ENCODE measurements at regions not wholly inside any gene's neighbourhood (a gene's known extent, or its start where the extent isn't known, plus 50 kb on each side); places are given as distances from the start of the nearest gene placed in this dataset.

DNA sequence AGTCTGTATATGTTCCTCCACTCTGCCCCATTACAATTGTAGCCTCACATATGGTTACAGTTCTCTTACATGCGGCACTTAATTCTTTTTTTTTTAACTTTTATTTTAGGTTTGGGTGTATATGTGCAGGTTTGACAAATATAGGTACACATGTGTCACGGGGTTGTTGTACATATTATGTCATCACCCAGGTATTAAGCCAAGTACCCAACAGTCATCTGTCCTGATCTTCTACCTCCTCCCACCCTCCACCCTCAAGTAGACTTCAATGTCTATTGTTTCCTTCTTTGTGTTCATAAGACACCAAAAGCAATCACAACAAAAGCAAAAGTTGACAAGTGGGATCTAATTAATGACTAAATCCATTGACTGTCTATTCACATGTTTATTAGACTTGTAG, 144.6 kb upstream of the TP63 start:
- DNase-seq (ENCODE audit: low read depth), result no peak
- no peak overlapping the region for H3K4me3 ChIP-seq (ENCODE audit: low read length)

DNA sequence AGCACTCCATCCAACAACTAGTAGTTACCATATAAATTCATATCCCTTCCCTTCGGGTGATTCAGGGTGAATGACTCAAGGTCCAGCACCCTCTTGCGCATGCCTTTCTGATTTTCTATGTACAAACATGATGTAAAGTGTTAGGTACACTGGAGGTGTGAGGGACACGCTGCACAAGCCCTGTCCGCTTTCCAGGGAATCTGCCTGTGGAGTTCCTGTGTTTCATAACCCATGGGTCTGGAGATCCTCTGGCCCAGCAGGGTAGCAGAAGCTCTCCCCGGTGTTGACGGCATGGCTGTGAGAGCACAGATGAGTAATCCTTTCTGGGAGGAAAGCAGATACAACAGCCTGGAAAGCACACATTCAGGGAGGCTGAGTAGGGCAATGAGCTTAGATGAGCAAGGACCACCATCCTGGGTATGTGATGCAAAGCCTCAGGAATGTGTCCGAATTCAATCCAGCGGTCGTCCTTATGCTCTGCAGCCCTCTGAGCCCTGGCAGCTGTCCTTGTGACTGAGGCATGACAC, 142.9 kb upstream of the TP63 start:
- no peaks in the 10 kb centered on the region for H3K27me3 ChIP-seq (replicated peaks; ENCODE audit: control insufficient read depth, insufficient read depth, low read length)
- no peak overlapping the region for H3K9ac ChIP-seq (ENCODE audit: low read length)
- H3K36me3 ChIP-seq (ENCODE audit: control insufficient read depth, insufficient read depth, low read length, severe bottlenecking), result no peaks in the 10 kb centered on the region
- DNase-seq (ENCODE audit: low read depth), result peak; percentile 4
- H3K4me1 ChIP-seq (ENCODE audit: control insufficient read depth, insufficient read depth, low read length), result no peaks in the 10 kb centered on the region
- H3K9me3 ChIP-seq (ENCODE audit: control insufficient read depth, low read length), result no peaks in the 10 kb centered on the region
- no peak overlapping the region for H3K4me3 ChIP-seq (ENCODE audit: low read length)

More for the DNA sequence above, 144.6 kb upstream of the TP63 start:
- H3K9me3 ChIP-seq (ENCODE audit: control insufficient read depth, low read length), result no peaks in the 10 kb centered on the region
- no peaks in the 10 kb centered on the region for H3K36me3 ChIP-seq (ENCODE audit: control insufficient read depth, insufficient read depth, low read length, severe bottlenecking)
- H3K27me3 ChIP-seq (replicated peaks; ENCODE audit: control insufficient read depth, insufficient read depth, low read length), result no peaks in the 10 kb centered on the region
- H3K4me1 ChIP-seq (ENCODE audit: control insufficient read depth, insufficient read depth, low read length), result no peaks in the 10 kb centered on the region
- no peak overlapping the region for H3K9ac ChIP-seq (ENCODE audit: low read length)

DNA sequence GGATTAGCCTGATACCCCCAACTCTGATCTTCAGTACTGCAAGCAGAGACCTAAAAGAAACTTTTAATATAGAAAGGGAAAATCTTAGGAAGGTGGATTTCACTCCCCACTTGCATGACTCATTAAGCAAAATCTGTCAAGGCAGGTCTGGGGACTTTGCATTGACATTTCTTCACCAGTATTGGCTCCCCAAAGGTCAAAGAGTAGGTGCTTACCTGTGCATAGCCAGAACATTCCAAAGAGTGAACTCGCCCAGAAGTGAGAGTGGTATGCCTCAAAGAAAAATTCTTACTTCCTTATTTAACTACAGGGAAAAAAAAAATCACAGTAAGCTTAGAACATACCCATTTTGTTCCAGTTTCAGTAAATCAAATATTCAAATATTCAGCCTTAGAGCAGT, 140.9 kb upstream of the TP63 start:
- no peak overlapping the region for H3K9ac ChIP-seq (ENCODE audit: low read length)
- no peak for DNase-seq (ENCODE audit: low read depth)
- H3K4me1 ChIP-seq (ENCODE audit: control insufficient read depth, insufficient read depth, low read length), result no peaks in the 10 kb centered on the region
- no peak overlapping the region for H3K4me3 ChIP-seq (ENCODE audit: low read length)
- H3K27me3 ChIP-seq (replicated peaks; ENCODE audit: control insufficient read depth, insufficient read depth, low read length), result no peaks in the 10 kb centered on the region
- H3K9me3 ChIP-seq (ENCODE audit: control insufficient read depth, low read length), result no peaks in the 10 kb centered on the region
- no peaks in the 10 kb centered on the region for H3K36me3 ChIP-seq (ENCODE audit: control insufficient read depth, insufficient read depth, low read length, severe bottlenecking)

DNA sequence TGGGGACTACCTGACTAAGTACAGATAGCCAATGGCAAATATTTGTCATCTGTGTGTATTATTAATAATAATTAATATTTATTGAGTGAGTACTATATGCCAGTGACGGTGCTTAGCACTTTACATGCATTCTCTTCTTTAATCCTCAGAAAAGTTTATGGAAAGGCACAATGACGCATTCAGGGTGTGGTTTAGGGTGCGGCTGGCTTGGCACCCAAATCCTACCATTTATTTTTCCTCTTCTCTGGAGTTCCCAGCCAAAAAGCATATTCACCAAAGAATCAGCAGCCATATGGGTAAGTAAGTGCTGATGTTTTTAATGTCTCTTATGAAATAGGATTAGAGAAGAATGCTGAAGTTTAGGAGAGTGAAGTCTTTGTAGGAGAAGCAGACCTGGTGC, 140.4 kb upstream of the TP63 start:
- H3K9me3 ChIP-seq (ENCODE audit: control insufficient read depth, low read length), result no peaks in the 10 kb centered on the region
- no peaks in the 10 kb centered on the region for H3K36me3 ChIP-seq (ENCODE audit: control insufficient read depth, insufficient read depth, low read length, severe bottlenecking)
- H3K27me3 ChIP-seq (replicated peaks; ENCODE audit: control insufficient read depth, insufficient read depth, low read length), result no peaks in the 10 kb centered on the region
- H3K4me3 ChIP-seq (ENCODE audit: low read length), result no peak overlapping the region
- H3K9ac ChIP-seq (ENCODE audit: low read length), result no peak overlapping the region
- H3K4me1 ChIP-seq (ENCODE audit: control insufficient read depth, insufficient read depth, low read length), result no peaks in the 10 kb centered on the region
- DNase-seq (ENCODE audit: low read depth), result no peak

DNA sequence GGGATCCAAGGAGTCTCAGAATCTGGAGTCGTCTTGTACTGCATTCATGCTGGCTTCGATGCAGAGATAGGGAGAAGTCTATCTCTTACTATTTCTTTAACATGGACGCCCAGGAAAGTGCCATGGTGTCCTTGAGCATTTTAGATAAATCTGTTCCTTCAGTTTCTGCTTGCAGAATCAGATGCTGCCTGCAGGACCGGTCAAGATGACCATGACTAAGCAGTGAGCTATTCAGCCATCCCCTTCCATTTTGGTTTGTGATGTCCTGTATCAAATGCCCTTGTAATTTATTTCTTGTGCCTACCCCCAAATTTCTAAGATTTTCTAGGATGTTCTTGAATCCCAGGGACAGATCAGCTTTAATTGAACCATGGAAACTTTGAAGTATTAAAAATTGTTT, 139.4 kb upstream of the TP63 start:
- Histone ChIP-seq H3K4me1 (ENCODE audit: control insufficient read depth, insufficient read depth, low read length) (no peaks in the 10 kb centered on the region), H3K36me3 (ENCODE audit: control insufficient read depth, insufficient read depth, low read length, severe bottlenecking) (no peaks in the 10 kb centered on the region), H3K4me3 (ENCODE audit: low read length) (no peak overlapping the region), H3K27me3 (replicated peaks; ENCODE audit: control insufficient read depth, insufficient read depth, low read length) (no peaks in the 10 kb centered on the region), H3K9me3 (ENCODE audit: control insufficient read depth, low read length) (no peaks in the 10 kb centered on the region), H3K9ac (ENCODE audit: low read length) (no peak overlapping the region)
- DNase-seq (ENCODE audit: low read depth), result no peak

DNA sequence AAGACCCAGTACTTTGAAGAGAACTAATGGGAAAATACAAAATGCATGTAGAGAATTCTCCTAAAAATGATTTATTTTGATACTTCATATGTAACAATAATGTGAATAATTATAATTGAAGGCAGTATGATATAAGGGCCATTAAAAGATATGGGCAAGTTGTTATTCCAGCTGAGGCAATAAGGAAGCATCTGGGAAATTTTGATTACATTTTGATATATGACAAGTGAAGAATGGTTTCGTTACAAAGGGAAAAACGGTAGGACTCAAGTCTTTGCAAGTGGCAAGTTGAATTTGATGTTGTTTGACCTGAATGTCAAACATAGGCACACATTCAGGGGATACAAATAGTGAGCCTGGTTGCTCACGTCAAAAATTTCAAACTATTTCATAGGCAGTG, 137.9 kb upstream of the TP63 start:
- no peak overlapping the region for H3K9ac ChIP-seq (ENCODE audit: low read length)
- no peaks in the 10 kb centered on the region for H3K9me3 ChIP-seq (ENCODE audit: control insufficient read depth, low read length)
- H3K4me1 ChIP-seq (ENCODE audit: control insufficient read depth, insufficient read depth, low read length), result no peaks in the 10 kb centered on the region
- no peaks in the 10 kb centered on the region for H3K36me3 ChIP-seq (ENCODE audit: control insufficient read depth, insufficient read depth, low read length, severe bottlenecking)
- no peaks in the 10 kb centered on the region for H3K27me3 ChIP-seq (replicated peaks; ENCODE audit: control insufficient read depth, insufficient read depth, low read length)
- DNase-seq (ENCODE audit: low read depth), result no peak
- H3K4me3 ChIP-seq (ENCODE audit: low read length), result no peak overlapping the region

DNA sequence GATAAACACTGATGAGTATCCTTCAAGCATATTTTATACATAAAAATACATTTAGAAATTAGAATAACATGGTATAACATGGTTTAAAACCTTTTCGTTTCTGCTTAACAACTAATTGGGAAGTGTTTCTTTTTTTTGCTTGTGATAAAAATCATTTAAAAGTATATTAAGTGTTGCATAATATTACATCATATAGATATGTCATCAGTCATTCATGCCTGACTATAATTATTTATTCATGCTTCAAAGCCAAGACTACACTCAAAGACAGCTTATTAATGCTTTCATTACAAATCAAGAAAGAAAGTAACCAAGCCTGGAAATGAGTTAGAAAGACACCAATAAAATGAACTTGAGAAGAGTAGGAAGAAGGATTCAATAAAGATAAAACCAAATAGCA, 136.6 kb upstream of the TP63 start:
- Histone ChIP-seq H3K4me1 (ENCODE audit: control insufficient read depth, insufficient read depth, low read length) (no peaks in the 10 kb centered on the region), H3K9me3 (ENCODE audit: control insufficient read depth, low read length) (no peaks in the 10 kb centered on the region), H3K9ac (ENCODE audit: low read length) (no peak overlapping the region), H3K27me3 (replicated peaks; ENCODE audit: control insufficient read depth, insufficient read depth, low read length) (no peaks in the 10 kb centered on the region), H3K36me3 (ENCODE audit: control insufficient read depth, insufficient read depth, low read length, severe bottlenecking) (no peaks in the 10 kb centered on the region), H3K4me3 (ENCODE audit: low read length) (no peak overlapping the region)
- DNase-seq (ENCODE audit: low read depth), result peak; percentile 3

DNA sequence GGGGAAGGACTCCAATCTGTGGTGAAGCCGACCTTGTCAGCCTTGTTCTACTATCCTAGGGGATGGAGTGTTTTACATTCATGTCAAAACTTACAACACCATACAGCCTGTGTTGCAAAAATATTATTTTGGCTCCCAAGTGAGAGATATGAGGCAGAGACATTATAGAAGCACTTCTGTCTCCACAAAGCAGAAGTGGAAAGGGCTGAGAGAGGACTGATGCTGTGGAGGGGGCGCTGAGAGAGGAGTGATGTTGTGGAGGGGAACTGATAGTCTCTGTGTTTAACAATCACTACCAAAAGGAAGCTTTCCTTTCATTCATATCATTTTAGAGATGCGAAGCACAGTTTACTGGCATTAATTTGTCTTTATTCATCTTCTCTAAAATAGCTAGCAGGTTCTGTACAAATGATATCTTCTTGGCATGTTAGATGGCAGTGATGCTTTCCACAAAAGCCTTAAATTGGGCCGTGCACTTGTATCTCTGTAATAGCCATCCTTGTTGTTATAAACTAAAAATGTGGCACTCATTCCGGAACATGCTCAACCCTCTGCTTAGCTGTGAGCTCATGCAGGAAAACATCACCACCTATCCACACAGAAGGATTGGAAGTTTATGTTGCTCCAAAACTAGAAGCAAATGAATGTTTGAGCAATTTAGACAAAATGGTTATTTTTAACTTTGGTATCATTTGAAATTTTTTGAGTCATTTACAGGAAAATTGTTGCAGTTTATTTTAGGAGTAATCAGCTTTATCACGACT, 134.6 kb upstream of the TP63 start:
- Histone ChIP-seq H3K9me3 (ENCODE audit: control insufficient read depth, low read length) (no peaks in the 10 kb centered on the region), H3K36me3 (ENCODE audit: control insufficient read depth, insufficient read depth, low read length, severe bottlenecking) (no peaks in the 10 kb centered on the region), H3K4me1 (ENCODE audit: control insufficient read depth, insufficient read depth, low read length) (no peaks in the 10 kb centered on the region), H3K27me3 (replicated peaks; ENCODE audit: control insufficient read depth, insufficient read depth, low read length) (no peaks in the 10 kb centered on the region), H3K4me3 (ENCODE audit: low read length) (no peak overlapping the region), H3K9ac (ENCODE audit: low read length) (no peak overlapping the region)
- no peak for DNase-seq (ENCODE audit: low read depth)

DNA sequence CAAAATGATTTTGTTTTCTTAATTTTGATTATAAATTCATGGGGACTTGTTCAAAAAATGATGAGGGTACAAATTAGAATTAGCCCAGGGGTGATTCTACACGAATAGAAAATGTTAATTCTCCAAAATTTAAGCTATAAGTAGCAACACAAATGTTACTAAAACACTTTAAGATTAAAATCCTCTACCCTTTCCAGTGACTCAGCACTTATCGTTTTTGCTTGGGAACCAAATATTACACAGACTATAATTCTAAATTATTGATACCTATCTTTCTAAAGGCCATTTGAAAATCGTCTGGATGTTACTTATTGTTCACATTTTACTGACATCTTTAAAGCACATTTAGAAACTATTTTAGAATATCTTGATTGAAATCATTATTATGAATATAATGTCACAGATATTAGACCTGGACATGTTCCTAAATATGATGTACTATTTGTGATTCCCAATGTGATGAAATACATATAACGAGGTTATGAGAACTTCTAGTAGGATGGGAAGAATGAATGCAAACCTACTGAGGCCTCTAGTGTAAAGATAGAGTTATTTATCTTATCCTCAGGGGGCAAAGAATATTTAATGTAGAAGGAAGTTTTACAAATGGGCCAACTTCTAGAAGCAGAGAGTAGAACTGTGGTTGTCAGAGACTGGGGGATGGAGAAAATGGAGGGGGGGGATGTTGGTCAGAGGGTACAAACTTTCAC, 132.0 kb upstream of the TP63 start:
- no peak overlapping the region for H3K9ac ChIP-seq (ENCODE audit: low read length)

DNA sequence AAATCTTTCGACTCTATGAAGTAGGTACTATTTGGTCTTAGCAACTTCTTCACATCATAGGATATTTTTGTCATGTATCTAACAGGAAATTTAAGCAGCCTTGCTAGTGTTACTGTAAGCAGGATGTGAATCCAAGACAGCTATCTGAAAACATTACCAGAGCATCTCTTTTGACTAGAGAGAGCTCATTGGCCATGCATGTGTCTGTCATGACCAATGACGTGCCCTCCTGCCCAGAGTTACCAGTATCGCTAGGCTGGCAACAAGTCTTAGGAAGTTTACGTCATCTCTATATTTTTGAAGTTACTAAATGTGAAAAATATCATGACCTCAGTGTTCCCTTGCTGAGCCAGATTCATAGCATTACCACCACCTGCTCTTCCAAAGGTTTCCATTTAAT, 130.9 kb upstream of the TP63 start:
- H3K9ac ChIP-seq (ENCODE audit: low read length), result no peak overlapping the region
- DNase-seq (ENCODE audit: low read depth), result no peak
- H3K4me1 ChIP-seq (ENCODE audit: control insufficient read depth, insufficient read depth, low read length), result no peaks in the 10 kb centered on the region
- H3K36me3 ChIP-seq (ENCODE audit: control insufficient read depth, insufficient read depth, low read length, severe bottlenecking), result no peaks in the 10 kb centered on the region
- no peak overlapping the region for H3K4me3 ChIP-seq (ENCODE audit: low read length)
- no peaks in the 10 kb centered on the region for H3K27me3 ChIP-seq (replicated peaks; ENCODE audit: control insufficient read depth, insufficient read depth, low read length)
- H3K9me3 ChIP-seq (ENCODE audit: control insufficient read depth, low read length), result no peaks in the 10 kb centered on the region

More for the DNA sequence above, 132.0 kb upstream of the TP63 start:
- H3K4me3 ChIP-seq (ENCODE audit: low read length), result no peak overlapping the region
- H3K36me3 ChIP-seq (ENCODE audit: control insufficient read depth, insufficient read depth, low read length, severe bottlenecking), result no peaks in the 10 kb centered on the region
- DNase-seq (ENCODE audit: low read depth), result no peak
- H3K27me3 ChIP-seq (replicated peaks; ENCODE audit: control insufficient read depth, insufficient read depth, low read length), result no peaks in the 10 kb centered on the region
- no peaks in the 10 kb centered on the region for H3K9me3 ChIP-seq (ENCODE audit: control insufficient read depth, low read length)
- H3K4me1 ChIP-seq (ENCODE audit: control insufficient read depth, insufficient read depth, low read length), result no peaks in the 10 kb centered on the region

DNA sequence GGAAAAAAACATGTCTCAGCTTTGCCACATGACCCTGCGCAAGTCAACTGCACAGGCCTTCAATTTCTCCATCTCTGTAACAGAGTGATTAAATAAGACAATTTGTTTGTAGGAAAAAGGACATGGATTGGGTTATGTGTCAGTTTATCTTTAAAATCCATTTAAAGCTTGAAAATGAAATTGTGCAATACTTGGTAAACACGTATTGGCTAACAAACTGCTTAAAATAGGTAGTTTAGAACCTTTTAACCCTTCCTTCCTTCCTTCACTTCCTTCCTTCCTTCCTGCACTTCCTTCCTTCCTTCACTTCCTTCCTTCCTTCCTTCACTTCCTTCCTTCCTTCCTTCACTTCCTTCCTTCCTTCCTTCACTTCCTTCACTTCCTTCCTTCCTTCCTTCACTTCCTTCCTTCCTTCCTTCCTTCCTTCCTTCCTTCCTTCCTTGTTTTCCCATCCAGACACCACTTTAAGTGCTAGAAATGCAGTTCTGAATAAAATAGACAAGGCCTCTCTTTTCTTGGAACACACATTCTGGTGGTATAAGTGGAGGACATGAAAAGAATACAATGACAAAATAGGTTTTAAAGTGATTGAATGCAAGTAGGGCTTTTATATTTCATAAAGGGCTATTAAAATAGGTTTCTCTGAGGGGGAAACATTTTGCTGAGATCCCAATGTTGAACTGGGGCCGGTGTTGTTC, 130.2 kb upstream of the TP63 start:
- Histone ChIP-seq H3K9ac (ENCODE audit: low read length) (no peak overlapping the region), H3K36me3 (ENCODE audit: control insufficient read depth, insufficient read depth, low read length, severe bottlenecking) (no peaks in the 10 kb centered on the region), H3K4me1 (ENCODE audit: control insufficient read depth, insufficient read depth, low read length) (no peaks in the 10 kb centered on the region), H3K9me3 (ENCODE audit: control insufficient read depth, low read length) (no peaks in the 10 kb centered on the region), H3K4me3 (ENCODE audit: low read length) (no peak overlapping the region), H3K27me3 (replicated peaks; ENCODE audit: control insufficient read depth, insufficient read depth, low read length) (no peaks in the 10 kb centered on the region)
- DNase-seq (ENCODE audit: low read depth), result no peak
